Choroid plexus epithelial cell (primary cell): ENCODE measurements at regions not wholly inside any gene's neighbourhood (a gene's known extent, or its start where the extent isn't known, plus 50 kb on each side); places are given as distances from the start of the nearest gene placed in this dataset.

Experiments
- DNase-seq: peaks from one replicate; pipeline ENCODE4 v3.0.0-alpha.2; 2010; ENCODE audit warnings: low read depth
- H3K4me3 ChIP-seq: 2 replicates; pipeline ENCODE4 v1.5.1; 2011; ENCODE audit warnings: low read depth, mild to moderate bottlenecking, control low read depth, low read length, moderate library complexity
- CTCF ChIP-seq: conservative IDR thresholded peaks from 2 replicates; pipeline ENCODE4 v1.5.1; 2011; ENCODE audit warnings: low read depth, mild to moderate bottlenecking, control low read depth, inconsistent platforms, low read length, moderate library complexity

GRCh38 chr11:134612140-134613030 lies 200.3 kb upstream of the B3GAT1 start:
- no peak overlapping the region for H3K4me3 ChIP-seq
- no peak for DNase-seq
- no peak for TF ChIP-seq CTCF

DNA sequence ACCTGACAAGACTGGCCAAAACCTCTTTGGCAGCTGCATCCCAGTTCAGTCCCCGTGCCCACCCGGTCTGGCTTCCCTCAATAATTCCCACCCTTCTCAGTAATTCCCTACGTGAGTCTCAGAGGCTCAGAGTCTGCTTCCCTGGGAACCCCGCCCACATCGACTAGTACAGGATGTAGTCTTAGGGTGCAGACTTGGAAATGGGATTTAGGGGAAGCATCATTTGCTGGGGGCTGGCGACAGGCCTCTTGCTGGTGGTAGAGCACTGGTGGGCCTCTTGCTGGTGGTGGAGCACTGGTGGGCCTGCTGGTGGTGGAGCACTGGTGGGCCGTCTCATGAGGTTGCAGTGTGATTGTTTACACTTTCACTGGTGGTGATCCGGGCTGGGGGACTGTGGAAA lies 199.5 kb upstream of the B3GAT1 start:
- no peak overlapping the region for H3K4me3 ChIP-seq
- no peak for TF ChIP-seq CTCF
- DNase-seq: no peak

DNA sequence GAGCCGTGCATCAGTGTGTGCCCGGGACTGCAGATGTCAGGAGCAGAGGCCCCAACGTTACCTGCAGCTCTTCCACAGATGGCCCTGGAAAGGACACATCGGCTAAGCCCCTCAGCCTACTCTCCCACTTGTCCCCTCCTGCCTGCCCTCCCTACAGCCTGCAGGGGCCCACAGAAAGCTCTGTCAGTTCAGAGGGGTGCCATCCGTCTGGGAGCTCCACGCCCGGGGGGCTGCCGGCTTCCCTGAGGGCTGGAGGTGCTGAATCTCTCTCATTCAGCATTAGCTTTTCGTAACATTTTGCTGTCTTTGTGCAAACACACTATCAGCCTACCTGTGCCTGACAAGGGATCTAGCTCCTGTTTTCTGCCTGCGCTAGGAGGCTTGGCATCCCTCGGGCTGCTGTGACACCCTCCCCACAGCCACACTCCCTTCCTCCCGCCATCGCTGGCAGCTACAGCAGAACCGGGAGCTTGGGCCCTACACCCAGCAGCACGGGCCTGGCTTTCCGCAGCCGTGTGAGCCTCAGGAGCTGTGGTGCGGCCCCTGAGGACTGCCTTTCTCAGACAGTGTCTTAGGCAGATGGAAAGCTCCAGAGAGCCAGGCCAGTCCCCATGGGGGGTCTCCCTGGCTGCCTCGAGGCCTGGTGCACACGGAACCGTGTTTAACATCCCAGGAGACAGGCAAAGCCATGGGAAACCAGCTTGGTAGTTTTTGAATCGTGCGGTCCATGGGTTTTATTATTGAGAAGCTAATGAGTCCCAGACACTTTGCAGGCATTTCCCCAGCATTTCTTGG lies 198.3 kb upstream of the B3GAT1 start:
- DNase-seq: no peak
- no peak for TF ChIP-seq CTCF
- no peak overlapping the region for H3K4me3 ChIP-seq

DNA sequence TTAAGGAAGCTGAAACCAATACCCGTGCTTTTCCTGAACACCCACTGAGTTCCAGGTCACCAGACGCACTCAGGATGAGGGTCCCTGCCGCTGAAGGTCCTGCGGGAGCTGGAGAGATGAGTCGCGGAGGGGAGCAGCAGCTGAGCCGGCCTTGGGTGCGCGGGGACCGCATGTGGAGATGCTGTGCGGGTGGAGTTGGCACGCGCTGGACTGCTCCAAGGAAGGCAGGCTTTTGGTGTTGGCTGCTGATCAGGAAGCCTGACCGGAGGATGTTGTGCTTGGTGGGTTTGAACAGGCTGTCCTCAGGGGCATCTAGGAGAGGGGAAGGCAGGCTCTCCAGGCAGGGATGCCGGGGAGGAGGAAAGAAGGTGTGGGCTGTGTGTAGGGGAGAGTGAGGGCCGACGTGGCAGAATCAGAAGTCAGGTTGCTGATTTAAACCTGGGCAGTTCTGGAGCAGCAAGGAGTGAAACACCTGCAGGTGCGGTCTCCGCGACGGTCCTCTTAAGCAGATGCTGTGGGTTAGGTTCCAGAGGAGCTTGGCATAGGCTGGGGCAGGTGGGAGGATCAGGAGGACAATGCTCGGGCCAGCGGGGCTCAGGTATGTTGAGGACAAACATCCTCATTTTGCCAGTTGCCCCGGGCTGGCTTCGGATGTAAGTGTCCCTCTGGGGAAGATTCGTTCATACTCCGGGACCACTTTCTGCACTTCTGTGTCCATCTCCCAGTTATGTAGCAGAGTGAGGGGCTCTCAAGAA lies 197.5 kb upstream of the B3GAT1 start:
- TF ChIP-seq CTCF: no peak
- no peak overlapping the region for H3K4me3 ChIP-seq
- DNase-seq: no peak

- TF ChIP-seq CTCF: no peak
- H3K4me3 ChIP-seq: no peak overlapping the region
- DNase-seq: no peak
Observed at GRCh38 chr11:134607963-134608750, 196.1 kb upstream of the B3GAT1 start.

DNA sequence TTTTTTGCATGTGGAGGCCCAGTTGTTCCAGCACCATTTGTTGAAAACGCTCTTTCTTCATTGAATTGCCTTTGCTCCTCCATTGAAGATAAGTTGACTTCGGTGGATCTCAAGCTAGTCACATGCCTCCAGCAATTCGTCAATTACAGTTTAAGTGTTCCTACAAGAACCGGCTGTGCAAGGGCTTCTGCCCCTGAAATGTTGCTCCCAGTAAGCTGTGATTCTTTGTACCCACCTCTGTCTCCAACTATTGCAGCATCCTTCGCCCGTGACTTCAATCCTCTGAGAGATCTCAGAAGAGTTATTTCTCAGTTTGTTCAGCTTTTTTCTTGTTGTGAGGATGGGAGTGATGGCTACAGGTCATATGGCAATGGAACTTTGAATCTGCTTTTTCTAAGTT lies 194.2 kb upstream of the B3GAT1 start:
- H3K4me3 ChIP-seq: no peak overlapping the region
- TF ChIP-seq CTCF: no peak
- DNase-seq: no peak
